ENCODE measurements at regions not wholly inside any gene's neighbourhood (a gene's known extent, or its start where the extent isn't known, plus 50 kb on each side); places are given as distances from the start of the nearest gene placed in this dataset.

DNA sequence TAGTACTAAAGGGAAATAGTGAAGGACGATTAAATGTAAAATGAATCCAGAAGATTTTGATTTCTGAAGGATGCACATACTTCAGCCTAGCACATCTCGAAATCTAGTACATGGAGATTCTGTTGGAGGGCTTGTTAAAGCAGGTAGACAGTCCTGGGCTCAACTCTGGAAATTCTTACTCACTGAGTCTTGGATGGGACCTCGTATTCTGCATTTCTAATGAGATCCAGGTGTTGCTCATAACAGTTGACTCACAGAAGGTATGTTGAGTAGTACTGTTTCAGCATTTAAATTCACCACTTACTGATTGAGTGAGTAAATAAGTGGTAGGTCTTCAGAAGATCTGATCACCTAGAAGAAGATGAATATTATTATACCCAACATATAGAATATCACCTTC lies 623.4 kb upstream of the SGO1 start:
- TF ChIP-seq, protein P1, sequence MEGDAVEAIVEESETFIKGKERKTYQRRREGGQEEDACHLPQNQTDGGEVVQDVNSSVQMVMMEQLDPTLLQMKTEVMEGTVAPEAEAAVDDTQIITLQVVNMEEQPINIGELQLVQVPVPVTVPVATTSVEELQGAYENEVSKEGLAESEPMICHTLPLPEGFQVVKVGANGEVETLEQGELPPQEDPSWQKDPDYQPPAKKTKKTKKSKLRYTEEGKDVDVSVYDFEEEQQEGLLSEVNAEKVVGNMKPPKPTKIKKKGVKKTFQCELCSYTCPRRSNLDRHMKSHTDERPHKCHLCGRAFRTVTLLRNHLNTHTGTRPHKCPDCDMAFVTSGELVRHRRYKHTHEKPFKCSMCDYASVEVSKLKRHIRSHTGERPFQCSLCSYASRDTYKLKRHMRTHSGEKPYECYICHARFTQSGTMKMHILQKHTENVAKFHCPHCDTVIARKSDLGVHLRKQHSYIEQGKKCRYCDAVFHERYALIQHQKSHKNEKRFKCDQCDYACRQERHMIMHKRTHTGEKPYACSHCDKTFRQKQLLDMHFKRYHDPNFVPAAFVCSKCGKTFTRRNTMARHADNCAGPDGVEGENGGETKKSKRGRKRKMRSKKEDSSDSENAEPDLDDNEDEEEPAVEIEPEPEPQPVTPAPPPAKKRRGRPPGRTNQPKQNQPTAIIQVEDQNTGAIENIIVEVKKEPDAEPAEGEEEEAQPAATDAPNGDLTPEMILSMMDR (IDR thresholded peaks at IDR 0.05; ENCODE audit: insufficient read depth, low read length, severe bottlenecking), result no peak
- no peaks in the 10 kb centered on the region for H3K36me3 ChIP-seq (ENCODE audit: control insufficient read depth, insufficient read depth, low read length)
- no peak for FAIRE-seq
- H3K4me3 ChIP-seq (ENCODE audit: low read depth, low read length), result no peak overlapping the region
- no peaks in the 10 kb centered on the region for H3K27me3 ChIP-seq (ENCODE audit: control insufficient read depth, insufficient read depth, low read length)
- peak; percentile 57 for DNase-seq (ENCODE audit: low read depth)

DNA sequence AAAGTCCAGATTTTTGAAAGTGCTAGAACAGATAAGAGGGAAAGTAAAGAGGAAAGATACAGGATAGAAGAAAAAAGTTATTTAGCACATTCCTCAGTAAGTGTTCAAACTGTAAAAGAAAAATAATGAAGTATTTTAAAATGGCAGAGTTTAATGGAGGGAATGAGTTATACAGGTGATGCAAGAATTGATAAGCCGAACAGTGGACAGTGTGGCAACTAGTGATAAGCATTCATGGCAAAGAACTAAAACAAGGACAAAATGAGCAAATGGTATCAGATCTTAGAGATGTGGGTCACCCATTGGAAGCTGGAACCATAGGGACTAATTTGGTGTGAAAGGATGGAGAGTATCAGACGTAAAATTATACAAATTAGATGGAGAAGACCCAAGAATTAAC lies 622.9 kb upstream of the SGO1 start:
- TF ChIP-seq, protein P1 (IDR thresholded peaks at IDR 0.05; ENCODE audit: insufficient read depth, low read length, severe bottlenecking), result no peak
- no peak for DNase-seq (ENCODE audit: low read depth)

DNA sequence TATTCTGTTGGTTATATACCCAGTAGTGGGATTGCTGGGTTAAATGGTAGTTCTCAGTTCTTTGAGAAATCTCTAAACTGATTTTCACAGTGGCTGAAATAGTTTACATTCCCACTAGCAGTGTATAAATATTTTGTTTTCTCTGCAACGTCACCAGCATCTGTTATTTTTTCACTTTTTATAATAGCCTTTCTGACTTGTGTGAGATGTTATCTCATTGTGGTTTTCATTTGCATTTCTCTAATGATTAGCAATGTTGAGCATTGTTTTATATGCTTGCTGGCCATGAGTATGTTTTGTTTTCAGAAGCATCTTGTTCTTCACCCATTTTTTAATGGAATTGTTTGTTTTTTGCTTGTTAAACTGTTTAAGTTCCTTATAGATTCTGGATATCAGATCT lies 612.7 kb upstream of the SGO1 start:
- DNase-seq (ENCODE audit: low read depth) (no peak), FAIRE-seq (no peak)
- no peaks in the 10 kb centered on the region for H3K27me3 ChIP-seq (ENCODE audit: control insufficient read depth, insufficient read depth, low read length)
- TF ChIP-seq, protein P1 (IDR thresholded peaks at IDR 0.05; ENCODE audit: insufficient read depth, low read length, severe bottlenecking), result no peak
- H3K4me3 ChIP-seq (ENCODE audit: low read depth, low read length), result no peak overlapping the region
- H3K36me3 ChIP-seq (ENCODE audit: control insufficient read depth, insufficient read depth, low read length), result no peaks in the 10 kb centered on the region

More for the DNA sequence above, 622.9 kb upstream of the SGO1 start:
- no peak for FAIRE-seq
- H3K27me3 ChIP-seq (ENCODE audit: control insufficient read depth, insufficient read depth, low read length), result no peaks in the 10 kb centered on the region
- no peaks in the 10 kb centered on the region for H3K36me3 ChIP-seq (ENCODE audit: control insufficient read depth, insufficient read depth, low read length)
- H3K4me3 ChIP-seq (ENCODE audit: low read depth, low read length), result no peak overlapping the region

DNA sequence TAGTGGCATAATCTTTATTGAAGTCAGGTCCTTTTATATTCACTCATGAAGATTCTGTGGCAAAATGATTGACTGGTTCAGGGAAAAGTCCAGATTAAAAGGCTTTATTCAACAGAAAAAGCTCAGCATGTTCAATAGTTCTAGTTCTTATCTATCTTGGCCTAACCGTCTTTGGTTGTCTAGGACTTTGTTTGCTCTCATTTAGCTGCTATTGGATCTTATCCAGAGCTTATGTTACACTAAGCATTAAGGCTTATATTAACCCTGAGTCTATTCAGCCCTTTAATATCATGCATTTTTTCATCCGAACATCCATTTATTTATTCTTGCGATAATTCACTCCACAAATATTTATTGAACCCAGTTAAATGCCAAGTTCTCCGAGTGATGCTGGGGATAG lies 601.0 kb upstream of the SGO1 start:
- DNase-seq (ENCODE audit: low read depth) (no peak), FAIRE-seq (no peak)
- no peaks in the 10 kb centered on the region for H3K36me3 ChIP-seq (ENCODE audit: control insufficient read depth, insufficient read depth, low read length)
- H3K4me3 ChIP-seq (ENCODE audit: low read depth, low read length), result no peak overlapping the region
- no peaks in the 10 kb centered on the region for H3K27me3 ChIP-seq (ENCODE audit: control insufficient read depth, insufficient read depth, low read length)
- TF ChIP-seq, protein P1 (IDR thresholded peaks at IDR 0.05; ENCODE audit: insufficient read depth, low read length, severe bottlenecking), result no peak

DNA sequence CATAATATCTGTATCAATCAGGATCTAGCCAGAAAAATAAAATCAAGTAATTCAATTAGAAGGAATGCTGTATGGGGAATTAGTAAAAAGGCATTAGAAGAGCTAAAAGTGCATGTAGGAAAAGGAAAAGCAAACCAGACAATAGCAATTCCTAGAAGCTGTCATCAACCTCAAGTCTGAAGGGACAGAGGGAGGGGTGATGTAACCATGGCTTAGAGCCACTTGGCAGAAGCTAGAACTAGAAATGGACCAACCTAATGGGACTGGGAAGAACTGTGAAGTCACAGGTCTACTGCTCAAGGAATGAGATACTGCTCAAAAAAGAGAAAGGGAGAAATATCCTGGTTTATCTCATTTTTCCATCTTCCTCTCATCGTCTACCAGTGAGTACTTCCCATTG lies 590.7 kb upstream of the SGO1 start:
- no peak for DNase-seq (ENCODE audit: low read depth)
- no peak overlapping the region for H3K4me3 ChIP-seq (ENCODE audit: low read depth, low read length)
- TF ChIP-seq, protein P1 (IDR thresholded peaks at IDR 0.05; ENCODE audit: insufficient read depth, low read length, severe bottlenecking), result no peak
- H3K36me3 ChIP-seq (ENCODE audit: control insufficient read depth, insufficient read depth, low read length), result no peaks in the 10 kb centered on the region
- no peaks in the 10 kb centered on the region for H3K27me3 ChIP-seq (ENCODE audit: control insufficient read depth, insufficient read depth, low read length)
- no peak for FAIRE-seq

DNA sequence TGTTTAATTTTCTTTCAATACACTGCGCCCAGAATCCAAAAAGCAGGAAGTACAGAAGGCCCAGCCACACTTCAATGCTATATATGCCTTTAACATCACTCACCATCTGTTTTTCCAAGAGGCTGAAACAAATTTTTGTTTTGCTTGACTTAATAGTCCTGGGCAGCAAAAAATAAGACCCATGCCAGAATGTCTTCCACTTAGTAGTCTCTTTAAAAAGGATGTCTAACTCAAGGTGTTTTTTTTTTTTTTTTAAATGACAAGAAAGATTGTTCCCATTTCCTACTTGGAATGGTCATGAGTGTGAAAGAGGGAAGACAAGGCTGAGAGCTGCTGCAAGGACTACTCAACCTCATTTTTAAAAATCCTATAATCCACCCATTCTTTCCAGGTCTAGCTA lies 590.3 kb upstream of the SGO1 start:
- Histone ChIP-seq H3K4me3 (ENCODE audit: low read depth, low read length) (no peak overlapping the region), H3K36me3 (ENCODE audit: control insufficient read depth, insufficient read depth, low read length) (no peaks in the 10 kb centered on the region), H3K27me3 (ENCODE audit: control insufficient read depth, insufficient read depth, low read length) (no peaks in the 10 kb centered on the region)
- TF ChIP-seq, protein P1 (IDR thresholded peaks at IDR 0.05; ENCODE audit: insufficient read depth, low read length, severe bottlenecking), result no peak
- FAIRE-seq, result no peak
- no peak for DNase-seq (ENCODE audit: low read depth)

Data from bronchial epithelial cell (primary cell).